GM12878 (cell line): ENCODE measurements at regions not wholly inside any gene's neighbourhood (a gene's known extent, or its start where the extent isn't known, plus 50 kb on each side); places are given as distances from the start of the nearest gene placed in this dataset.

Experiments used
- ATAC-seq: fragments of 200-7000 bp; cut with Tn5 transposase; 3 replicates; pipeline ENCODE4 v1.9.1; 2020; ENCODE audit warnings: mild to moderate bottlenecking, moderate library complexity
- BruUV-seq: library from RNA; stranded (reverse); fragments of 400-500 nt; replicated peaks from 2 replicates; lab custom pipeline; 2021; lab: Mats Ljungman, UMichigan
- CTCF ChIA-PET: fragments of 300-600 bp; sonication (Branson Sonifier 250); formaldehyde crosslinking; extraction: SDS; loops from one replicate; lab custom pipeline; 2021; ENCODE audit warnings: inconsistent platforms; lab: Yijun Ruan, JAX
- POLR2A ChIA-PET: fragments of 350-600 bp; formaldehyde crosslinking; extraction: SDS; loops from one replicate; lab custom pipeline; 2021; ENCODE audit warnings: inconsistent platforms; lab: Charles Lee
- RAD21 ChIA-PET: fragments of 300-600 bp; sonication (Branson Sonifier 250); formaldehyde crosslinking; loops from one replicate; lab custom pipeline; 2023; ENCODE audit warnings: antibody characterized with exemption; ENCODE audit not compliant: unreplicated experiment; lab: Charles Lee
- SMC1A ChIA-PET: fragments of 300-600 bp; sonication (Branson Sonifier 250); formaldehyde crosslinking; loops from one replicate; lab custom pipeline; 2023; ENCODE audit not compliant: unreplicated experiment, uncharacterized antibody; lab: Charles Lee
- DNase-seq: peaks from one replicate; pipeline ENCODE4 v3.0.0-alpha.2; 2011; ENCODE audit warnings: low read depth, low spot score
- FAIRE-seq: peaks from 3 replicates; lab custom pipeline; 2011; peaks lifted over from hg19 to GRCh38; lab: Jason Lieb, UNC
- H2AFZ ChIP-seq: 2 replicates; pipeline ENCODE4 v1.6.0; 2011; ENCODE audit warnings: low read depth, low read length, control low read depth; ENCODE audit not compliant: control insufficient read depth
- H3K27ac ChIP-seq: 2 replicates; pipeline ENCODE4 v1.5.1; 2011; ENCODE audit warnings: control low read depth; ENCODE audit not compliant: control insufficient read depth, insufficient read depth
- H3K27me3 ChIP-seq, 2 experiments: replicated peaks in 1 of 2; 2 replicates each; pipeline versions ENCODE4 v1.6.0 to v1.6.1; 2011; ENCODE audit warnings: low read length in 1 of 2; ENCODE audit not compliant: control insufficient read depth in 2 of 2, insufficient read depth in 2 of 2
- H3K36me3 ChIP-seq, 2 experiments: 2 replicates each; pipeline ENCODE4 v1.5.1; 2011; ENCODE audit warnings: low read length in 1 of 2; ENCODE audit not compliant: control insufficient read depth in 2 of 2, insufficient read depth in 2 of 2
- H3K4me1 ChIP-seq: 2 replicates; pipeline ENCODE4 v1.6.1; 2011; ENCODE audit warnings: mild to moderate bottlenecking, low read length, moderate library complexity, mixed read lengths; ENCODE audit not compliant: control insufficient read depth, insufficient read depth
- H3K4me2 ChIP-seq: 2 replicates; pipeline ENCODE4 v1.6.0; 2011; ENCODE audit warnings: control low read depth; ENCODE audit not compliant: control insufficient read depth, insufficient read depth
- H3K4me3 ChIP-seq: fragments of 200-600 bp; sonication (generic); 2 replicates; pipeline ENCODE4 v1.5.1; 2016
- H3K79me2 ChIP-seq: 2 replicates; pipeline ENCODE4 v1.6.0; 2011; ENCODE audit warnings: low read length; ENCODE audit not compliant: control insufficient read depth, insufficient read depth
- H3K9ac ChIP-seq: 2 replicates; pipeline ENCODE4 v1.8.0; 2011; ENCODE audit warnings: low read length, control low read depth, mixed read lengths; ENCODE audit not compliant: control insufficient read depth, insufficient read depth
- H3K9me3 ChIP-seq: replicated peaks from 3 replicates; pipeline ENCODE4 v1.5.1; 2011; ENCODE audit warnings: mild to moderate bottlenecking, low read length; ENCODE audit not compliant: control insufficient read depth, insufficient read depth
- H4K20me1 ChIP-seq: 2 replicates; pipeline ENCODE4 v1.6.0; 2011; ENCODE audit not compliant: control insufficient read depth, insufficient read depth
- ATF3 ChIP-seq: IDR thresholded peaks from 2 replicates; pipeline ENCODE4 v1.6.1; 2011; ENCODE audit warnings: low read depth, mild to moderate bottlenecking, low read length, moderate library complexity, borderline replicate concordance; ENCODE audit errors: extremely low read depth
- BHLHE40 ChIP-seq, 2 experiments: fragments of 450-650 bp in 1 of 2; IDR thresholded peaks; 2 replicates each; pipeline ENCODE4 v1.6.1; 2011 to 2017; ENCODE audit warnings: low read depth in 2 of 2, borderline replicate concordance in 1 of 2, improper control_type of control experiment in 1 of 2, low read length in 1 of 2, mild to moderate bottlenecking in 1 of 2
- BRCA1 ChIP-seq: IDR thresholded peaks from 2 replicates; pipeline ENCODE4 v1.6.1; 2011; ENCODE audit warnings: low read depth, low read length, improper control_type of control experiment
- HDAC6 ChIP-seq: fragments of 200-600 bp; sonication (generic); IDR thresholded peaks from one replicate; pipeline ENCODE4 v1.8.0; 2017; ENCODE audit warnings: antibody characterized with exemption; ENCODE audit not compliant: unreplicated experiment
- KAT2A ChIP-seq: conservative IDR thresholded peaks from 2 replicates; pipeline ENCODE4 v1.6.1; 2011; ENCODE audit warnings: low read depth, low read length; ENCODE audit not compliant: control insufficient read depth
- MYC ChIP-seq: IDR thresholded peaks from 2 replicates; pipeline ENCODE4 v1.6.1; 2011; ENCODE audit warnings: mild to moderate bottlenecking, low read length, moderate library complexity, inconsistent platforms; ENCODE audit not compliant: insufficient read depth, insufficient replicate concordance, insufficient read length, severe bottlenecking
- RUNX3 ChIP-seq: IDR thresholded peaks from 2 replicates; pipeline ENCODE4 v1.6.1; 2012; ENCODE audit warnings: low read length, inconsistent platforms
- SMAD5 ChIP-seq: IDR thresholded peaks from 2 replicates; pipeline ENCODE4 v1.6.1; 2016; ENCODE audit warnings: antibody characterized with exemption, low read depth
- SREBF2 ChIP-seq: IDR thresholded peaks from 2 replicates; pipeline ENCODE4 v1.6.1; 2012; ENCODE audit warnings: mild to moderate bottlenecking, low read length
- WGBS: methylation state at CpG from one replicate; pipeline ENCODE4 v1.1.6; 2016; ENCODE audit warnings: low lambda C conversion rate; ENCODE audit not compliant: insufficient replicate concordance, insufficient coverage; ENCODE audit errors: missing lambda C conversion rate; 5-methylcytosine and 5-hydroxymethylcytosine counted together
- in situ Hi-C: fragments of 300-500 bp; cut with MboI; formaldehyde crosslinking; loops from 9 replicates; pipeline ENCODE4 v1.14.3; 2018; ENCODE audit warnings: mixed read lengths
- intact Hi-C: fragments of 100-400 bp; cut with micrococcal nuclease; formaldehyde crosslinking; loops from one replicate; pipeline ENCODE4 v1.14.2; 2022; ENCODE audit not compliant: unreplicated experiment

GRCh38 chr2:11953258-11953657 lies 206.8 kb downstream of the LPIN1 start:
- ATAC-seq (no peak), DNase-seq (no peak), FAIRE-seq (no peak)
- Histone ChIP-seq H3K79me2 (no peaks in the 10 kb centered on the region), H4K20me1 (no peaks in the 10 kb centered on the region), H3K27ac (no peak overlapping the region), H3K4me1 (no peaks in the 10 kb centered on the region), H3K4me3 (no peak overlapping the region), H3K9me3 (no peaks in the 10 kb centered on the region; the same call in 1 of the 3 replicates)
- intact Hi-C loops = no loop called here
- ChIA-PET CTCF (interaction anchor here (0.8 kb wide), 1 partner anchor 90 kb away, joined by 3 read pairs; no protein-coding TSS in a partner anchor), RAD21 (no interaction called here), POLR2A (no interaction called here)
- in situ Hi-C loops = no loop called here
- no TSS peak for BruUV-seq
- 80% methylated on average over 3 of the region's 3 CpGs for WGBS
- TF ChIP-seq SMAD5 (no peak), ATF3 (no peak), RUNX3 (no peak), BRCA1 (no peak), HDAC6 (no peak), SREBF2 (no peak)
- TF ChIP-seq, all 136 proteins: peak for 0
- SMC1A ChIA-PET = interaction anchor here (0.9 to 4.4 kb wide), 2 partner anchors 8 to 68 kb away, joined by 4 to 17 read pairs; no protein-coding TSS in a partner anchor
- no peaks in the 10 kb centered on the region for H3K27me3 ChIP-seq
- H2AFZ ChIP-seq = no peak overlapping the region
- peaks cover 0 to 1% of the 10 kb centered on the region in 2 experiments; a peak in 1 of 4 replicates for H3K36me3 ChIP-seq
- H3K4me2 ChIP-seq = no peak overlapping the region
- H3K9ac ChIP-seq = no peak overlapping the region

- no TSS peak for BruUV-seq
- ChIA-PET SMC1A (interaction anchor here (0.6 to 1.1 kb wide), 3 partner anchors 9 to 22 kb away, joined by 3 to 6 read pairs (median 4); no protein-coding TSS in a partner anchor), RAD21 (interaction anchor here (0.7 kb wide), 1 partner anchor 11 kb away, joined by 3 read pairs; no protein-coding TSS in a partner anchor), CTCF (interaction anchor here (0.9 to 1.3 kb wide), 2 partner anchors 22 to 127 kb away, joined by 3 read pairs; no protein-coding TSS in a partner anchor), POLR2A (no interaction called here)
- Histone ChIP-seq H4K20me1 (no peaks in the 10 kb centered on the region), H3K9ac (no peak overlapping the region), H3K9me3 (no peaks in the 10 kb centered on the region; the same call in 2 of the 3 replicates), H3K79me2 (no peaks in the 10 kb centered on the region), H3K4me1 (no peaks in the 10 kb centered on the region), H3K36me3 (peaks cover 0 to 1% of the 10 kb centered on the region in 2 experiments; a peak in 2 of 4 replicates), H2AFZ (no peak overlapping the region), H3K27me3 (no peaks in the 10 kb centered on the region), H3K4me2 (no peak overlapping the region), H3K4me3 (no peak overlapping the region), H3K27ac (no peak overlapping the region)
- in situ Hi-C loops = no loop called here
- FAIRE-seq (no peak), ATAC-seq (no peak), DNase-seq (no peak)
- intact Hi-C loops = no loop called here
- WGBS = 85% methylated on average over 2 of the region's 2 CpGs
- TF ChIP-seq BHLHE40 (IDR thresholded peaks at IDR 0.05; ENCODE audit: borderline replicate concordance in 1 of 2, low read depth in 2 of 2, low read length in 1 of 2) (no peak), MYC (no peak), KAT2A (no peak)
Observed at GRCh38 chr2:11955314-11955713, 208.9 kb downstream of the LPIN1 start.
